Thyroid gland (tissue), 4 donors: ENCODE measurements at regions not wholly inside any gene's neighbourhood (a gene's known extent, or its start where the extent isn't known, plus 50 kb on each side); places are given as distances from the start of the nearest gene placed in this dataset.

Experiments used
- DNase-seq, 2 donors: peaks; one replicate each; pipeline ENCODE4 v3.0.0-alpha.2; 2019
- H3K27ac ChIP-seq, 3 donors: fragments of 200-600 bp; sonication (generic); 1 replicate in 2 of 3; 2 replicates in 1 of 3; pipeline ENCODE4 v1.5.1; 2016 to 2019; ENCODE audit warnings: mild to moderate bottlenecking in 1 of 3, moderate library complexity in 1 of 3
- H3K27me3 ChIP-seq: fragments of 200-600 bp; sonication (generic); one replicate; pipeline ENCODE4 v1.5.1; 2019
- H3K36me3 ChIP-seq, 2 donors: fragments of 200-600 bp; sonication (generic); one replicate each; pipeline ENCODE4 v1.5.1; 2016 to 2019
- H3K4me1 ChIP-seq, 2 donors: fragments of 200-600 bp; sonication (generic); one replicate each; pipeline ENCODE4 v1.5.1; 2017 to 2019
- H3K4me3 ChIP-seq, 3 donors: fragments of 200-600 bp; sonication (generic); replicated peaks in 1 of 3; 1 replicate in 2 of 3; 2 replicates in 1 of 3; pipeline ENCODE4 v1.5.1; 2016; ENCODE audit warnings: mild to moderate bottlenecking in 1 of 3
- H3K9me3 ChIP-seq: fragments of 200-600 bp; sonication (generic); one replicate; pipeline ENCODE4 v1.5.1; 2017
- CTCF ChIP-seq, 6 experiments: fragments of 200-600 bp in 3 of 6; fragments of 450-650 bp in 3 of 6; sonication (generic) in 3 of 6; IDR thresholded peaks; one replicate each; pipeline ENCODE4 v1.5.1; 2016 to 2019; ENCODE audit warnings: antibody characterized with exemption in 6 of 6, mild to moderate bottlenecking in 2 of 6, inconsistent platforms in 1 of 6, moderate library complexity in 1 of 6
- POLR2A ChIP-seq, 2 donors: fragments of 450-650 bp; IDR thresholded peaks; one replicate each; pipeline ENCODE4 v1.6.1; 2017; ENCODE audit warnings: antibody characterized with exemption in 2 of 2, mild to moderate bottlenecking in 2 of 2, moderate library complexity in 1 of 2
- WGBS, 2 donors: methylation state at CpG; one replicate each; pipeline ENCODE4 v1.1.5; 2017; 5-methylcytosine and 5-hydroxymethylcytosine counted together
- intact Hi-C: fragments of 100-400 bp; cut with DNase I; formaldehyde crosslinking; loops from one replicate; pipeline ENCODE4 v1.15.1; 2023

GRCh38 chr1:56098946-56099345 is 480.4 kb downstream of the PLPP3 start:
- H3K4me3 ChIP-seq: no peak overlapping the region
- intact Hi-C loops: no loop called here
- H3K36me3 ChIP-seq: no peaks in the 10 kb centered on the region
- H3K27ac ChIP-seq: no peak overlapping the region
- no peaks in the 10 kb centered on the region for H3K9me3 ChIP-seq
- no peak for TF ChIP-seq CTCF (IDR thresholded peaks at IDR 0.05)
- TF ChIP-seq POLR2A (IDR thresholded peaks at IDR 0.05): no peak
- WGBS, 2 donors: 82 to 90% methylated on average over 2 of the region's 2 CpGs
- DNase-seq: no peak
- no peaks in the 10 kb centered on the region for H3K4me1 ChIP-seq
- no peaks in the 10 kb centered on the region for H3K27me3 ChIP-seq

- no peak for DNase-seq
- intact Hi-C loops: no loop called here
- Histone ChIP-seq H3K9me3 (no peaks in the 10 kb centered on the region), H3K36me3 (no peaks in the 10 kb centered on the region), H3K4me3 (no peak overlapping the region), H3K27ac (no peak overlapping the region), H3K27me3 (no peaks in the 10 kb centered on the region), H3K4me1 (no peaks in the 10 kb centered on the region)
- TF ChIP-seq CTCF (IDR thresholded peaks at IDR 0.05): no peak
- no peak for TF ChIP-seq POLR2A (IDR thresholded peaks at IDR 0.05)
- 94 to 96% methylated on average over 2 of the region's 2 CpGs for WGBS, 2 donors
Measured at GRCh38 chr1:56097713-56098112, 481.6 kb downstream of the PLPP3 start.

GRCh38 chr1:56095696-56096665 is 483.4 kb downstream of the PLPP3 start:
- Histone ChIP-seq H3K27ac (no peak overlapping the region), H3K36me3 (no peaks in the 10 kb centered on the region), H3K9me3 (no peaks in the 10 kb centered on the region), H3K4me3 (no peak overlapping the region), H3K4me1 (no peaks in the 10 kb centered on the region), H3K27me3 (no peaks in the 10 kb centered on the region)
- no peak for TF ChIP-seq CTCF (IDR thresholded peaks at IDR 0.05)
- TF ChIP-seq POLR2A (IDR thresholded peaks at IDR 0.05): no peak
- WGBS, 2 donors: 84 to 85% methylated on average over 5 of the region's 5 CpGs
- DNase-seq: no peak
- intact Hi-C loops: no loop called here

- H3K36me3 ChIP-seq: no peaks in the 10 kb centered on the region
- H3K27ac ChIP-seq: no peak overlapping the region
- TF ChIP-seq POLR2A (IDR thresholded peaks at IDR 0.05) (no peak), CTCF (IDR thresholded peaks at IDR 0.05) (no peak)
- no peaks in the 10 kb centered on the region for H3K27me3 ChIP-seq
- H3K4me3 ChIP-seq: no peak overlapping the region
- no peak for DNase-seq
- intact Hi-C loops: no loop called here
- H3K9me3 ChIP-seq: no peaks in the 10 kb centered on the region
- 70 to 78% methylated on average over 3 of the region's 3 CpGs for WGBS, 2 donors
- H3K4me1 ChIP-seq: no peaks in the 10 kb centered on the region
Measured at GRCh38 chr1:56094168-56094567, 485.2 kb downstream of the PLPP3 start.
